ENCODE measurements at regions not wholly inside any gene's neighbourhood (a gene's known extent, or its start where the extent isn't known, plus 50 kb on each side); places are given as distances from the start of the nearest gene placed in this dataset.
"Not testable (repeated sequence)": the region's sequence is repeated elsewhere in the genome, so short reads cannot be mapped to it uniquely, and the experiment has no call there.

DNA sequence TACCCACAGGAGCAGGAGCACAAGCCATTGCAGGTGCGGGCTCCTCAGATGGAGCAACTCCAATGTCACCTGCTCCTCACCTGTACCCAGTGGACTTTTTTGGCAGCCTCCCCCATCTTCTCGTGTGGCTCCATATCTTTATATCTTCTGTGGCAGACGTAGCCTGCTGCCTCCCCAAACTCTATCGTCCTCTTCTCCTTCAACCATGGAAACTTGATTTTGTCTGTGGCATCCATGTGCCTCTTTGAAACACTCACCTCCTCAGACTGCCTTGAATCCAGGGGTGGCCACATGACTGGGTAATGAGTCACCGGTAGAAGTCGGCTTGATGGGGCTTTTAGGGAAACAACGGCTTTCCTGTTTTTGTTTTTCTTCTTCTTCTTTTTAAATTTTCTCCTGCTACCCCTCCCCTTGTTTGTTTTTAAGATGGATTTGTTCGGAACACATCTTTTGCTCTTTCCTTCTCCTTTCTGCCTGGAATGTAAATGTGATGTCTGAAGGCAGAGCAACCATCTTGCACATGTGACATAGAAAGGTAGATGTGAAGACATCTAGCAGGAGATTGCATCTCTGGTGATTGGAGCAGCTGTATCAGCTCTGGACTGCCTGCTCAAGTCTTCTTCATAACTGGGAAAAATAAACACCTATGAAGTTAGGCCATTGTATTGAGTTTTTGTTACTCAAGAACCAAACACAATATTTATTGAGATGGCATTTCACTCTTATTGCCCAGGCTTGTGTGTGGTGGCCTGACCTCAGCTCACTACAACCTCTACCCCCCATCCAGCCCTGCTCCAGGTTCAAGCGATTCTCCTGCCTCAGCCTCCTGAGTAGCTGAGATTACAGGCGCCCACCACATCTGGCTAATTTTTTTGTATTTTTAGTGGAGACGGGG is 69.9 kb upstream of the DDR1 start:
- POLR2A ChIA-PET: interaction anchor here (0.6 to 2.9 kb wide), 5 partner anchors 7 to 733 kb away, joined by 3 to 12 read pairs (median 4); partner anchors contain the start of gene NFKBIL1
- CTCF ChIA-PET: interaction anchor here (0.6 to 1.2 kb wide), 2 partner anchors 19 to 581 kb away, joined by 3 read pairs; no protein-coding TSS in a partner anchor
- Mint-ChIP-seq H3K4me3 (peak overlapping the region in 9 of 10 donors; percentile 12 to 70 (median 39)), H3K36me3 (peaks cover 3 to 60% (median 9%) of the 10 kb centered on the region in 5 donors), H3K27ac (peak overlapping the region; percentile 49 to 95 (median 83)), H3K27me3 (no peaks in the 10 kb centered on the region), H3K9me3 (peaks cover 0 to 15% (median 0%) of the 10 kb centered on the region in 11 donors), H3K4me1 (peaks cover 39 to 85% (median 78%) of the 10 kb centered on the region in 7 donors)
- no peak overlapping the region for H3K4me3 ChIP-seq (ENCODE audit: low read length)
- H3K4me1 ChIP-seq (ENCODE audit: control insufficient read depth in 2 of 2, insufficient read depth in 2 of 2, low read length in 2 of 2): peaks cover 18 to 40% of the 10 kb centered on the region in 2 donors
- H3K27ac ChIP-seq (ENCODE audit: low read depth, low read length): no peak overlapping the region
- DNase-seq (peak in 2 of 9 donors; percentile 38 to 63), ATAC-seq (peak; percentile 80)
- intact Hi-C loops (cut with micrococcal nuclease): loop anchor here (1.0 to 5.0 kb wide), 5 partner anchors 22 to 72 kb away; partner anchors contain the start of genes FLOT1 (in 2 of the 2) and IER3 (in 1 of the 2)
- no peaks in the 10 kb centered on the region for H3K9me3 ChIP-seq (ENCODE audit: control insufficient read depth in 2 of 3, low read length in 3 of 3)
- no peaks in the 10 kb centered on the region for H3K36me3 ChIP-seq (ENCODE audit: control insufficient read depth in 2 of 3, insufficient read depth in 3 of 3, low read length in 3 of 3)
- H3K27me3 ChIP-seq (ENCODE audit: control insufficient read depth in 2 of 2, insufficient read depth in 2 of 2, low read length in 2 of 2): no peaks in the 10 kb centered on the region

DNA sequence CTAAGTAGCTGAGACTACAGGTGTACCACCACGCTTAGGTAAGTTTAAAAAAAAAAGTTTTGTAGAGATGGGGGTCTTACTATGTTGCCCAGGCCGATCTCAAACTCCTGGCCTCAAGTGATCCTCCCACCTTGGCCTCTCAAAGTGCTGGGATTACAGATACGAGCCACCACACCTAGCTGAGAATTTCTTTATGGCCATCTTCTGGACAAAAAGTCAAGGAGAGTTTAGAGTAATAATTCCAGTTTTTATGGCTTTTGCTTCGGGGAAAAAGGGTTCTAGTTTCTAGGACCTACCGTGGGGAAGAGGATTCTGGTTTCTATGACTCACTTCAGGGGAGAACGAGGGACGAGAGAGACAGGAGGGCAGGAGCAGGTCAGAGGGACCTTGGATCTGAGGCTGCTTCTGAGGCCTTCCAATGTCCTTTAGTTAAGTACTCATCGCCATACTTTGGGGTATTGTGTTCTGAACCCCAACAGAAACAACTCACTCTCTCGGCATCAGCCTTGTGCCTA is 69.3 kb upstream of the IER3 start:
- H3K36me3 Mint-ChIP-seq: peaks cover 3 to 58% (median 9%) of the 10 kb centered on the region in 5 donors
- Histone ChIP-seq H3K4me3 (ENCODE audit: low read length) (no peak overlapping the region), H3K4me1 (ENCODE audit: control insufficient read depth in 2 of 2, insufficient read depth in 2 of 2, low read length in 2 of 2) (peaks cover 18 to 40% of the 10 kb centered on the region in 2 donors), H3K27ac (ENCODE audit: low read depth, low read length) (no peak overlapping the region), H3K9me3 (ENCODE audit: control insufficient read depth in 2 of 3, low read length in 3 of 3) (no peaks in the 10 kb centered on the region), H3K36me3 (ENCODE audit: control insufficient read depth in 2 of 3, insufficient read depth in 3 of 3, low read length in 3 of 3) (no peaks in the 10 kb centered on the region), H3K27me3 (ENCODE audit: control insufficient read depth in 2 of 2, insufficient read depth in 2 of 2, low read length in 2 of 2) (no peaks in the 10 kb centered on the region)
- H3K27ac Mint-ChIP-seq: peak overlapping the region; percentile 29 to 95 (median 83)
- DNase-seq: no peak
- peaks cover 0 to 15% (median 0%) of the 10 kb centered on the region in 11 donors for H3K9me3 Mint-ChIP-seq
- no peaks in the 10 kb centered on the region for H3K27me3 Mint-ChIP-seq
- intact Hi-C loops (cut with micrococcal nuclease): loop anchor here (1.0 to 5.0 kb wide), 5 partner anchors 21 to 71 kb away; partner anchors contain the start of genes FLOT1 (in 2 of the 2) and IER3 (in 1 of the 2)
- ATAC-seq: peak; percentile 8
- POLR2A ChIA-PET: interaction anchor here (0.6 to 5.1 kb wide), 6 partner anchors 8 to 734 kb away, joined by 3 to 31 read pairs (median 4); partner anchors contain the start of gene NFKBIL1
- H3K4me3 Mint-ChIP-seq: peak overlapping the region in 5 of 10 donors; percentile 11 to 70 (median 28)
- CTCF ChIA-PET: interaction anchor here (1.4 to 2.4 kb wide), 2 partner anchors 8 to 14 kb away, joined by 6 read pairs; no protein-coding TSS in a partner anchor
- H3K4me1 Mint-ChIP-seq: peaks cover 39 to 90% (median 73%) of the 10 kb centered on the region in 7 donors

DNA sequence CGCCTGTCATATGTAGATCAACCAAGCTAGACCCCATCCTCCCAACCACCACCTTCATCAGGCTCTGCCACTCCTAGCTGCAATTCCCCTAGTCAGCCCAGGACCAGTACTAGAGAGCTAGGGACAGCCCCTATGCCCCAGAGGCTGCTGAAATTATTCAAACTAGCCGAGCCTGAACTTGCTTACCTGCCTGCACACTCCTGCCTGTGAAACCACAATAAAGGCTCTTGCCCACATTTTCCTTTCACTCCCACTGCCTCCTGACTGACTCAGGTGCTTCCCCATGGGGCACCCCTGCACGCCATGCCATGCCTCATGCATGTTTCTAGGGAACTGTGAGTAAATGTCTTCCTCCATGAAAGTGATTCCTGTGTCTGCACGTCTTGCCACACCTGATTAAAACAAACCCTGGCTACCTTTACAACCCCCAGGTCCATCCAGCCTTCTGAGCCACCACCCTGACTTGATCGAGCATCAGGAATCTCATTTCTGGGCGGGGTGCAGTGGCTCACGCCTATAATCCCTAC is 66.5 kb upstream of the IER3 start:
- CTCF ChIA-PET: interaction anchor here (1.1 to 1.4 kb wide), 3 partner anchors 8 to 18 kb away, joined by 3 to 4 read pairs (median 3); no protein-coding TSS in a partner anchor

DNA sequence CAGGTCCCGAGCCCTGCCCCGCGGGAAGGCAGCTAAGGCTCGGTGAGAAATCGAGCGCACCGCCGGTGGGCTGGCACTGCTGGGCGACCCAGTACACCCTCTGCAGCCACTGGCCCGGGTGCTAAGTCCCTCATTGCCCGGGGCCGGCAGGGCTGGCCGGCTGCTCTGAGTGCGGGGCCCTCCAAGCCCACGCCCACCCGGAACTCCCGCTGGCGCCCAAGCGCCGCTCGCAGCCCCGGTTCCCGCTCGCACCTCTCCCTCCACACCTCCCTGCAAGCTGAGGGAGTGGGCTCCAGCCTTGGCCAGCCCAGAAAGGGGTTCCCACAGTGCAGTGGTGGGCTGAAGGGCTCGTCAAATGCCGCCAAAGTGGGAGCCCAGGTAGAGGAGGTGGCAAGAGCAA is 63.2 kb upstream of the IER3 start:
- H3K4me1 ChIP-seq (ENCODE audit: control insufficient read depth in 2 of 2, insufficient read depth in 2 of 2, low read length in 2 of 2): peaks cover 0 to 26% of the 10 kb centered on the region in 2 donors
- H3K36me3 Mint-ChIP-seq: peaks cover 0 to 51% (median 7%) of the 10 kb centered on the region in 5 donors
- H3K27me3 Mint-ChIP-seq; ATAC-seq; CTCF ChIA-PET; H3K36me3 ChIP-seq (ENCODE audit: control insufficient read depth in 2 of 3, insufficient read depth in 3 of 3, low read length in 3 of 3); DNase-seq; H3K9me3 ChIP-seq (ENCODE audit: control insufficient read depth in 2 of 3, low read length in 3 of 3); H3K27ac ChIP-seq (ENCODE audit: low read depth, low read length); H3K27me3 ChIP-seq (ENCODE audit: control insufficient read depth in 2 of 2, insufficient read depth in 2 of 2, low read length in 2 of 2); POLR2A ChIA-PET; intact Hi-C loops (cut with micrococcal nuclease); H3K4me3 ChIP-seq (ENCODE audit: low read length); H3K4me3 Mint-ChIP-seq: not testable (repeated sequence)
- peaks cover 0 to 11% (median 0%) of the 10 kb centered on the region in 11 donors for H3K9me3 Mint-ChIP-seq
- H3K27ac Mint-ChIP-seq: peak overlapping the region in 3 of 9 donors; percentile 12 to 34 (median 14)
- H3K4me1 Mint-ChIP-seq: peaks cover 23 to 81% (median 55%) of the 10 kb centered on the region in 7 donors

More for the DNA sequence above, 66.5 kb upstream of the IER3 start:
- Mint-ChIP-seq H3K27me3 (no peaks in the 10 kb centered on the region), H3K4me3 (peak overlapping the region in 8 of 10 donors; percentile 12 to 71 (median 46)), H3K36me3 (peaks cover 3 to 62% (median 8%) of the 10 kb centered on the region in 5 donors), H3K27ac (peak overlapping the region in 8 of 9 donors; percentile 2 to 95 (median 38)), H3K9me3 (peaks cover 0 to 15% (median 0%) of the 10 kb centered on the region in 11 donors), H3K4me1 (peaks cover 38 to 90% (median 61%) of the 10 kb centered on the region in 7 donors)
- Histone ChIP-seq H3K27me3 (ENCODE audit: control insufficient read depth in 2 of 2, insufficient read depth in 2 of 2, low read length in 2 of 2) (no peaks in the 10 kb centered on the region), H3K9me3 (ENCODE audit: control insufficient read depth in 2 of 3, low read length in 3 of 3) (no peaks in the 10 kb centered on the region), H3K4me3 (ENCODE audit: low read length) (no peak overlapping the region), H3K36me3 (ENCODE audit: control insufficient read depth in 2 of 3, insufficient read depth in 3 of 3, low read length in 3 of 3) (no peaks in the 10 kb centered on the region), H3K4me1 (ENCODE audit: control insufficient read depth in 2 of 2, insufficient read depth in 2 of 2, low read length in 2 of 2) (peaks cover 14 to 40% of the 10 kb centered on the region in 2 donors), H3K27ac (ENCODE audit: low read depth, low read length) (no peak overlapping the region)
- ATAC-seq (peak; percentile 61), DNase-seq (peak in 2 of 9 donors; percentile 38 to 82)
- POLR2A ChIA-PET: interaction anchor here (0.6 to 5.1 kb wide), 12 partner anchors 9 to 598 kb away, joined by 3 to 31 read pairs (median 4); partner anchors contain the start of gene TRIM26
- intact Hi-C loops (cut with micrococcal nuclease): loop anchor here in 1 of 2 donors (5.0 kb wide), 1 partner anchor 69 kb away; the partner anchor contains the start of genes FLOT1 and IER3

DNA sequence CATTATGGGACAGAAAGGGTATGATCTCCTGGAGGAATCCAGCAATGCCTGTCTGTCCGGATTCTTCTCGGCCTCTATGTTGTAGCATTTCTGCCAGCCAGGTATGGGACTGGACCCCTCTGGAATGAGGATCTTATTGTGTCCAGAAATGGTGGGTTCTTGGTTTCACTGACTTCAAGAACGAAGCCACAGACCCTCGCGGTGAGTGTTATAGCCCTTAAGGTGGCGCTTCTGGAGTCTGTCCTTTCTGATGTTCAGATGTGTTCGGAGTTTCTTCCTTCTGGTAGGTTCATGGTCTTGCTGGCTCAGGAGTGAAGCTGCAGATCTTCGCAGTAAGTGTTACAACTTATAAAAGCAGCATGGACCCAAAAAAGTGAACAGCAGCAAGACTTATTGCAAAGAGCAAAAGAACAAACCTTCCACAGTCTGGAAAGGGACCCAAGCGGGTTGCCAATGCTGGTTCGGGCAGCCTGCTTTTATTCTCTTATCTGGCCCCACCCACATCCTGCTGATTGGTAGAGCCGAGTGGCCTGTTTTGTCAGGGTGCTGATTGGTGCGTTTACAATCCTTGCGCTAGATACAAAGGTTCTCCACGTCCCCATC is 62.3 kb upstream of the IER3 start:
- ChIA-PET POLR2A (no interaction called here), CTCF (interaction anchor here (0.6 kb wide), 1 partner anchor 75 kb away, joined by 9 read pairs; no protein-coding TSS in a partner anchor)
- Histone ChIP-seq H3K4me3 (ENCODE audit: low read length) (no peak overlapping the region), H3K27me3 (ENCODE audit: control insufficient read depth in 2 of 2, insufficient read depth in 2 of 2, low read length in 2 of 2) (no peaks in the 10 kb centered on the region), H3K4me1 (ENCODE audit: control insufficient read depth in 2 of 2, insufficient read depth in 2 of 2, low read length in 2 of 2) (peaks cover 0 to 26% of the 10 kb centered on the region in 2 donors), H3K36me3 (ENCODE audit: control insufficient read depth in 2 of 3, insufficient read depth in 3 of 3, low read length in 3 of 3) (no peaks in the 10 kb centered on the region), H3K27ac (ENCODE audit: low read depth, low read length) (no peak overlapping the region), H3K9me3 (ENCODE audit: control insufficient read depth in 2 of 3, low read length in 3 of 3) (no peaks in the 10 kb centered on the region)
- peaks cover 0 to 9% (median 0%) of the 10 kb centered on the region in 11 donors for H3K9me3 Mint-ChIP-seq
- no peak overlapping the region for H3K27ac Mint-ChIP-seq
- peaks cover 0 to 49% (median 7%) of the 10 kb centered on the region in 5 donors for H3K36me3 Mint-ChIP-seq
- peaks cover 24 to 77% (median 53%) of the 10 kb centered on the region in 7 donors for H3K4me1 Mint-ChIP-seq
- DNase-seq (no peak), ATAC-seq (no peak)
- intact Hi-C loops (cut with micrococcal nuclease): no loop called here
- no peak overlapping the region for H3K4me3 Mint-ChIP-seq
- H3K27me3 Mint-ChIP-seq: no peaks in the 10 kb centered on the region
